GM19452 (cell line): ENCODE measurements at regions not wholly inside any gene's neighbourhood (a gene's known extent, or its start where the extent isn't known, plus 50 kb on each side); places are given as distances from the start of the nearest gene placed in this dataset.

Experiments
- ATAC-seq: cut with Tn5 transposase; IDR thresholded peaks from one replicate; pipeline ENCODE4 v1.9.1; 2021; ENCODE audit not compliant: unreplicated experiment

- ATAC-seq: no peak
Observed at GRCh38 chr5:1934056-1934394, 51.3 kb upstream of the IRX4 start.

DNA sequence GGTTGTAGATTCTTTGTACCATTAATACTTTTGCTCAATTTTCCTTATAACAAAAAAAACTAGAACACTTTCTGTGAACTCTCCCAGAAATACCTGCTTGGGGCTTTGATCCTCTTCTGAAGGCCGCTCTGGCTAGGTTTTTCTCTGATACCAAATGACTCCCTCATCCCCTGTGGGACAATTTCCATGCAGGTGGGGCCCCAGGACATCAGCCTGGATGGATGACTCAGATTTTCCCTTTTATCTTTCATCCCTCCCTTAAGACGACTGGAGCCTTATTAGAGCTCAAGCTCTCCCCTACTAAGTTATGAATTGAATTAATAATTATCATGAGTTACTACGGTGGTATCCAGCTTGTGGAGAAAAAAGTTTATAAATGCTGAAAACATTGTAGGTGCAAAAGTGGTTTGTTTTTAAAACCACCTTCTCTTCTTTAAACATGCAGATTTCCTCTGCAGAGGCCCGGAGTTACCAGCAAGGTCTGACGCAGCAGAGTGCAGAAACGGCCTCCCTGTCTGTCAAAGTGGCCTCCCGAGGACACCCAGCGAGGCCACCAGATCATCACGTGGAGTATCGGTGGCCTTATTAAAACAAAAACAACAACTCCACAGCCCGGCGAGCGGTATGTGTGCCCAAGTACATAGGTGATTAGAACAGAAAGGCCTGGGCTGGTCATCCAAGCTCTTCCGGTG is 50.8 kb upstream of the IRX4 start:
- ATAC-seq: no peak
